ENCODE measurements at regions not wholly inside any gene's neighbourhood (a gene's known extent, or its start where the extent isn't known, plus 50 kb on each side); places are given as distances from the start of the nearest gene placed in this dataset.

DNA sequence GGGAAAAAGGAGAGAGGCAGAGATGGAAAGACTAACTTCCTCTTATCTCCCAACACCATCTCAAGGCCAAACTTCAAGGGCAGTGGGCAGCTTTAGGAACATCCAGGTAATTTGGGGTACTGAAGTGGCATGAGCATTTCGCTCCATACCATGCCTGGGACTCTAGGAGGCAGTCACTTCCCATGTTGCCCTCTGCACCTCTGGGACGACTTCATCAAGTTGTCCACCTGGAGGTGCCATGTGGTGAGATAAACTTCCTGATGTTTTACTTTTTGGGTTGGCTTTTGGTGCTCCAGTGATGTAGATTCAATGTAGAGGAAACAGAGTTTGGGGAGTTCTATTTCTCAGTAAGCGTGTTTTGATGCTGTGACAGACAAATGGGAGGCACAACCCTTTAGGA is 56.3 kb upstream of the UPP2 start:
- Histone ChIP-seq H3K9me3 (no peaks in the 10 kb centered on the region), H3K4me3 (no peak overlapping the region), H3K36me3 (no peaks in the 10 kb centered on the region), H3K4me1 (peaks cover 0 to 6% of the 10 kb centered on the region in 2 donors), H3K27ac (no peak overlapping the region), H3K27me3 (no peaks in the 10 kb centered on the region)
- in situ Hi-C loops (cut with MboI; ENCODE audit: low sequenced_read_pairs in 4 of 4) (no loop called here), intact Hi-C loops (cut with DNase I; ENCODE audit: low total_unique reads) (no loop called here)
- no peak for TF ChIP-seq POLR2A (IDR thresholded peaks at IDR 0.05)
- TF ChIP-seq, protein P1, sequence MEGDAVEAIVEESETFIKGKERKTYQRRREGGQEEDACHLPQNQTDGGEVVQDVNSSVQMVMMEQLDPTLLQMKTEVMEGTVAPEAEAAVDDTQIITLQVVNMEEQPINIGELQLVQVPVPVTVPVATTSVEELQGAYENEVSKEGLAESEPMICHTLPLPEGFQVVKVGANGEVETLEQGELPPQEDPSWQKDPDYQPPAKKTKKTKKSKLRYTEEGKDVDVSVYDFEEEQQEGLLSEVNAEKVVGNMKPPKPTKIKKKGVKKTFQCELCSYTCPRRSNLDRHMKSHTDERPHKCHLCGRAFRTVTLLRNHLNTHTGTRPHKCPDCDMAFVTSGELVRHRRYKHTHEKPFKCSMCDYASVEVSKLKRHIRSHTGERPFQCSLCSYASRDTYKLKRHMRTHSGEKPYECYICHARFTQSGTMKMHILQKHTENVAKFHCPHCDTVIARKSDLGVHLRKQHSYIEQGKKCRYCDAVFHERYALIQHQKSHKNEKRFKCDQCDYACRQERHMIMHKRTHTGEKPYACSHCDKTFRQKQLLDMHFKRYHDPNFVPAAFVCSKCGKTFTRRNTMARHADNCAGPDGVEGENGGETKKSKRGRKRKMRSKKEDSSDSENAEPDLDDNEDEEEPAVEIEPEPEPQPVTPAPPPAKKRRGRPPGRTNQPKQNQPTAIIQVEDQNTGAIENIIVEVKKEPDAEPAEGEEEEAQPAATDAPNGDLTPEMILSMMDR (IDR thresholded peaks at IDR 0.05 in 4 of 5, conservative IDR thresholded peaks at IDR 0.05 in 1 of 5): no peak
- ATAC-seq (no peak), DNase-seq (no peak)

- H3K27me3 ChIP-seq: no peaks in the 10 kb centered on the region
- intact Hi-C loops (cut with DNase I; ENCODE audit: low total_unique reads): no loop called here
- no peak overlapping the region for H3K4me3 ChIP-seq
- in situ Hi-C loops (cut with MboI; ENCODE audit: low sequenced_read_pairs in 4 of 4): no loop called here
- DNase-seq (no peak), ATAC-seq (no peak)
- no peak overlapping the region for H3K27ac ChIP-seq
- H3K4me1 ChIP-seq: peaks cover 0 to 6% of the 10 kb centered on the region in 2 donors
- no peaks in the 10 kb centered on the region for H3K9me3 ChIP-seq
- TF ChIP-seq, protein P1 (IDR thresholded peaks at IDR 0.05 in 4 of 5, conservative IDR thresholded peaks at IDR 0.05 in 1 of 5): no peak
- no peak for TF ChIP-seq POLR2A (IDR thresholded peaks at IDR 0.05)
- no peaks in the 10 kb centered on the region for H3K36me3 ChIP-seq
Measured at GRCh38 chr2:158043181-158043948, 58.3 kb upstream of the UPP2 start.

DNA sequence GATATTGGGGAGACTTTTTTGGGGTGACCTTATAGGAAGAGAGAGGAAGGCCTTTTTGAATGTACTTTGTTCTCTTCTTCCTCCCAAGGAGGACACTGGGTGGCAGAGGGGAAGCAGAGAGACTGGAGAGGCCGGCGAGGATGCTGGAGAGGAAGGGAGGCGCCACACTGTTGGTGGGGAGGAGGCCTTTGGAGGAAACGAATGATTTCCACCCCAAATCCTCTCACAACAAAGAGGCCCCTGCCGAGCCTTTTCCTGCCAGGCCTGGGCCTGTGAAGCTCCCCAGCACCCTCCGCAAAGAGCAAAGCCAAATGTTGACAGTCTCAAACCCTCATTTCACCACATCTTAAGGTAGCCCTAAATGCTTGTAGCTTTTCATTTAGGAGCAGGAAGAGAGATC is 59.0 kb upstream of the UPP2 start:
- TF ChIP-seq, protein P1 (IDR thresholded peaks at IDR 0.05 in 4 of 5, conservative IDR thresholded peaks at IDR 0.05 in 1 of 5): no peak
- TF ChIP-seq POLR2A (IDR thresholded peaks at IDR 0.05): no peak
- H3K9me3 ChIP-seq: no peaks in the 10 kb centered on the region
- in situ Hi-C loops (cut with MboI; ENCODE audit: low sequenced_read_pairs in 4 of 4) (no loop called here), intact Hi-C loops (cut with DNase I; ENCODE audit: low total_unique reads) (no loop called here)
- no peaks in the 10 kb centered on the region for H3K27me3 ChIP-seq
- peaks cover 0 to 6% of the 10 kb centered on the region in 2 donors for H3K4me1 ChIP-seq
- H3K27ac ChIP-seq: no peak overlapping the region
- ATAC-seq: no peak
- no peak for DNase-seq
- H3K36me3 ChIP-seq: no peaks in the 10 kb centered on the region
- H3K4me3 ChIP-seq: no peak overlapping the region

DNA sequence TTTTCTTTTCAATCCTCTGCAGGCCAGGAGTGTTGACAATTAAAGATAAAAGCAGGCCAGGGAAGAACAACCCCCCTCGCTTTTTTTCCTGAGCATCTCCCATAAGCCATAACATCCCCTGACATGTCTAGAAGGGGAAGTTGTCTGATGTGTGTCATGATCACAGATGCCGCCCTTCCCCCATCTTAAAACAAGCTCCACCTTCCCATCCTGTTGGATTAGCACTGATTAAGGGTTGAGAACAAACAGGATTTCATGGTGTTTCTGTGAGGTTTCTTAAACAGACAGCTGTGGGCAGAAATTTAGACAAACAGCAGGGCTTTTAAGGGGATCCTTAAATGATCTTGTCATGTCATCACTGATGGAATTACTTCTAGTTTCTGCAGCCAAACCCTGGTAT is 59.4 kb upstream of the UPP2 start:
- intact Hi-C loops (cut with DNase I; ENCODE audit: low total_unique reads): no loop called here
- Histone ChIP-seq H3K4me1 (peaks cover 0 to 6% of the 10 kb centered on the region in 2 donors), H3K36me3 (no peaks in the 10 kb centered on the region), H3K4me3 (no peak overlapping the region), H3K27me3 (no peaks in the 10 kb centered on the region), H3K27ac (no peak overlapping the region), H3K9me3 (no peaks in the 10 kb centered on the region)
- TF ChIP-seq POLR2A (IDR thresholded peaks at IDR 0.05): no peak
- TF ChIP-seq, protein P1 (IDR thresholded peaks at IDR 0.05 in 4 of 5, conservative IDR thresholded peaks at IDR 0.05 in 1 of 5): no peak
- no peak for ATAC-seq
- no peak for DNase-seq
- in situ Hi-C loops (cut with MboI; ENCODE audit: low sequenced_read_pairs in 4 of 4): no loop called here

GRCh38 chr2:158041400-158041799 is 60.3 kb upstream of the UPP2 start:
- no peak for ATAC-seq
- H3K4me3 ChIP-seq: no peak overlapping the region
- no peaks in the 10 kb centered on the region for H3K9me3 ChIP-seq
- DNase-seq: no peak
- H3K4me1 ChIP-seq: peaks cover 0 to 6% of the 10 kb centered on the region in 2 donors
- in situ Hi-C loops (cut with MboI; ENCODE audit: low sequenced_read_pairs in 4 of 4): no loop called here
- no peak for TF ChIP-seq POLR2A (IDR thresholded peaks at IDR 0.05)
- TF ChIP-seq, protein P1 (IDR thresholded peaks at IDR 0.05 in 4 of 5, conservative IDR thresholded peaks at IDR 0.05 in 1 of 5): no peak
- H3K27me3 ChIP-seq: no peaks in the 10 kb centered on the region
- intact Hi-C loops (cut with DNase I; ENCODE audit: low total_unique reads): no loop called here
- H3K36me3 ChIP-seq: no peaks in the 10 kb centered on the region
- H3K27ac ChIP-seq: no peak overlapping the region
